Activated CD4-positive, alpha-beta memory T cell treated with anti-CD3 and anti-CD28 coated beads, Interleukin-2, amount 10 ng/mL, durations not matched to agents 7 days and 5 days (primary cell): ENCODE measurements at regions not wholly inside any gene's neighbourhood (a gene's known extent, or its start where the extent isn't known, plus 50 kb on each side); places are given as distances from the start of the nearest gene placed in this dataset.

Source experiments
- CTCF ChIA-PET: fragments of 350-600 bp; sonication (Branson Sonifier 250); formaldehyde crosslinking; loops from one replicate; lab custom pipeline; 2021; ENCODE audit warnings: antibody characterized with exemption, inconsistent platforms; lab: Charles Lee
- POLR2A ChIA-PET: fragments of 350-600 bp; sonication (Branson Sonifier 250); formaldehyde crosslinking; loops from one replicate; lab custom pipeline; 2021; ENCODE audit warnings: antibody characterized with exemption; lab: Charles Lee
- DNase-seq: peaks from one replicate; pipeline ENCODE4 v3.0.0-alpha.2; 2020
- H3K27ac Mint-ChIP-seq: one replicate; pipeline ENCODE4 v1.8.0; 2021; ENCODE audit warnings: mild to moderate bottlenecking, mixed read lengths
- H3K27me3 Mint-ChIP-seq: one replicate; pipeline ENCODE4 v1.8.0; 2021; ENCODE audit warnings: mixed read lengths
- H3K36me3 Mint-ChIP-seq: one replicate; pipeline ENCODE4 v1.8.0; 2021; ENCODE audit warnings: low read depth, mixed read lengths
- H3K4me1 Mint-ChIP-seq: one replicate; pipeline ENCODE4 v1.8.0; 2021; ENCODE audit warnings: mixed read lengths
- H3K4me3 Mint-ChIP-seq: one replicate; pipeline ENCODE4 v1.8.0; 2021; ENCODE audit warnings: mild to moderate bottlenecking, mixed read lengths
- H3K9me3 Mint-ChIP-seq: one replicate; pipeline ENCODE4 v1.8.0; 2021; ENCODE audit warnings: mixed read lengths

DNA sequence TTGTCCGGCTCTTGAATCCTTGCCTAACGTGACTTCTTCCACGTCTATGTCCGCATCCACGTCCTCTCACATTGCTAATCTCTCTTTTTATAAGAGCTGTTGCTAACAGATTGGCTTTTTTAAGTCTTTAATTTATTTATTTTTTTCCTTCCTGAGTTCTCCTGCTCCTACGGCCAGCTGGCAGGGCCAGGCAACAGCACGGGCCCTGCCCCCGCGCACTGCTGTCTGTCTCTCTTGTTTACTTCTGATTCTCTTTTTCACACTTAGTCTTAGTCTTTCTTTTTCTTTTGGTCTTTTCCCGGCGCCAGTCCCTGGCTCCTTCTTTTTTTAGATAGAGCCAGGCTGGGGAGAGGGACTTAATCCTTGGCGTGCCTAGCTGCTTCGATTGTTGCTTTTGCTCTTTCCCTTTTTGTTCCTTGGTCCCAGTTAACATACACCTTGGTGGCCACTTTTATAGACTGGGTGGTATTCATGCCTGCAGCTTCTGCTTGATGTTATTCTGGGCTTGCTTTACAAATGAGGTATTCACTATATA lies 53.2 kb upstream of the RBMX start:
- ChIA-PET CTCF (no interaction called here), POLR2A (no interaction called here)
- peaks cover 23% of the 10 kb centered on the region for H3K4me1 Mint-ChIP-seq
- H3K36me3 Mint-ChIP-seq, result no peaks in the 10 kb centered on the region
- no peak for DNase-seq
- no peak overlapping the region for H3K27ac Mint-ChIP-seq
- H3K9me3 Mint-ChIP-seq, result no peaks in the 10 kb centered on the region
- no peak overlapping the region for H3K4me3 Mint-ChIP-seq
- no peaks in the 10 kb centered on the region for H3K27me3 Mint-ChIP-seq

- H3K27ac Mint-ChIP-seq, result no peak overlapping the region
- peaks cover 21% of the 10 kb centered on the region for H3K4me1 Mint-ChIP-seq
- H3K36me3 Mint-ChIP-seq, result no peaks in the 10 kb centered on the region
- CTCF ChIA-PET, result interaction anchor here (0.7 kb wide), 1 partner anchor 209 kb away, joined by 3 read pairs; no protein-coding TSS in a partner anchor
- H3K4me3 Mint-ChIP-seq, result no peak overlapping the region
- H3K9me3 Mint-ChIP-seq, result no peaks in the 10 kb centered on the region
- POLR2A ChIA-PET, result no interaction called here
- DNase-seq, result no peak
- H3K27me3 Mint-ChIP-seq, result no peaks in the 10 kb centered on the region
Observed at GRCh38 chrX:136931661-136932060, 51.1 kb upstream of the RBMX start.
